Dendritic cell treated with granulocyte-macrophage colony-stimulating factor and Interleukin-4, amounts not matched to agents 40 ng/mL and 50 ng/mL, for 4 days (primary cell): ENCODE measurements at regions not wholly inside any gene's neighbourhood (a gene's known extent, or its start where the extent isn't known, plus 50 kb on each side); places are given as distances from the start of the nearest gene placed in this dataset.
"Not testable (repeated sequence)": the region's sequence is repeated elsewhere in the genome, so short reads cannot be mapped to it uniquely, and the experiment has no call there.

Experiments used
- H3K27ac Mint-ChIP-seq: one replicate; pipeline ENCODE4 v1.8.0; 2022; ENCODE audit warnings: mild to moderate bottlenecking, mixed read lengths
- H3K27me3 Mint-ChIP-seq: one replicate; pipeline ENCODE4 v1.8.0; 2022; ENCODE audit warnings: mild to moderate bottlenecking, mixed read lengths
- H3K36me3 Mint-ChIP-seq: one replicate; pipeline ENCODE4 v1.8.0; 2022; ENCODE audit warnings: low read depth, mixed read lengths
- H3K4me1 Mint-ChIP-seq: one replicate; pipeline ENCODE4 v1.8.0; 2022; ENCODE audit warnings: low read depth, mixed read lengths
- H3K4me3 Mint-ChIP-seq: one replicate; pipeline ENCODE4 v1.8.0; 2022; ENCODE audit warnings: mild to moderate bottlenecking, moderate library complexity, mixed read lengths
- H3K9me3 Mint-ChIP-seq: one replicate; pipeline ENCODE4 v1.8.0; 2022; ENCODE audit warnings: mixed read lengths
- intact Hi-C: fragments of 100-400 bp; cut with micrococcal nuclease; formaldehyde crosslinking; loops from one replicate; pipeline ENCODE4 v1.15.0; 2022

DNA sequence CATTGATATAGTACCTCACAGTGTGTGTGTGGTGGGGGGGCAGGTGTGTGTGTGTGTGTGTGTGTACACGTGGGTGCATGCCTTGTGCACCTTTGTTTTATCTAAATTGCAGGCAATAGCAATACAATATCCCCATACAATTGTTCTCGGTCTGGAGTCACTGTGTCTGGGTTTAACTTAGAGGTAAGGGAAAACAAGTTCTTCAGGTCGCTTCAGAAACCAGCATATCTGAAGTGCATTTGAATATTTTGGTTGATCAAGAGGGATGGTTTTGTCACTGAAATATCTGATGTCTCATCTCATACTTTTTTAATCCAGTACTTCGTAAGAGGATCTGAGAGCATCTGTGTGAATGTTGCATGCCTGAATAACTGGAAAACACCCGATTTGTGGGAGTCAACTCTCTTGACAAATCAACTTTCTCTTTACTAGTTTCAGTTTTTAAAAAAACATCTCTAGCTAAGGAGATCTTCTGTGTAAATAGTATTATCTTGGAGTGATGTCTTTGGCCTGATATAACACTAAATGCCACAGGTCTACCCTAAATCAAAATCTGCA is 206.8 kb upstream of the NR2F2 start:
- H3K4me1 Mint-ChIP-seq: no peaks in the 10 kb centered on the region
- peaks cover 16% of the 10 kb centered on the region for H3K9me3 Mint-ChIP-seq
- intact Hi-C loops: no loop called here
- no peak overlapping the region for H3K27ac Mint-ChIP-seq
- no peaks in the 10 kb centered on the region for H3K27me3 Mint-ChIP-seq
- H3K4me3 Mint-ChIP-seq: no peak overlapping the region
- H3K36me3 Mint-ChIP-seq: no peaks in the 10 kb centered on the region

DNA sequence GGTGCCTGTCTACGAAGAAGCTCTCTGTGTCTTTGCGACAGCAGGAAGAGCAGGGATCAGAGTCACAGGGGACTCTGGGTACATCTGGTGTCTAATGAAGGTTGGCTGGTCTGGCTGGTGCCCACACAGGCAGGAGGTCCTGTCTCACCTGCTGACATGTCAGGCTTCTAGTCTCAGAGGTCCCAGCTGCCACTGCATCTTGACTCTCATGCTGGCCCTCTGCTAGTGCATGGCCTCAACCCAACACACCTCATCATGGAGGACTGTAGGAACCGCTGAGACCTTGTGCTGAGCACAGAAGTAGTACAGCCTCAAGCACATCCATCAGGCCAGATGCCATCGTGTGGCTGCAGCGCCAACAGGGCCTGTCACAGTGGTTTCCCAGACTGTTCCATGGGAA is 206.1 kb upstream of the NR2F2 start:
- Mint-ChIP-seq H3K4me1 (no peaks in the 10 kb centered on the region), H3K36me3 (no peaks in the 10 kb centered on the region), H3K9me3 (peaks cover 16% of the 10 kb centered on the region), H3K4me3 (no peak overlapping the region), H3K27me3 (no peaks in the 10 kb centered on the region), H3K27ac (no peak overlapping the region)
- intact Hi-C loops: no loop called here

DNA sequence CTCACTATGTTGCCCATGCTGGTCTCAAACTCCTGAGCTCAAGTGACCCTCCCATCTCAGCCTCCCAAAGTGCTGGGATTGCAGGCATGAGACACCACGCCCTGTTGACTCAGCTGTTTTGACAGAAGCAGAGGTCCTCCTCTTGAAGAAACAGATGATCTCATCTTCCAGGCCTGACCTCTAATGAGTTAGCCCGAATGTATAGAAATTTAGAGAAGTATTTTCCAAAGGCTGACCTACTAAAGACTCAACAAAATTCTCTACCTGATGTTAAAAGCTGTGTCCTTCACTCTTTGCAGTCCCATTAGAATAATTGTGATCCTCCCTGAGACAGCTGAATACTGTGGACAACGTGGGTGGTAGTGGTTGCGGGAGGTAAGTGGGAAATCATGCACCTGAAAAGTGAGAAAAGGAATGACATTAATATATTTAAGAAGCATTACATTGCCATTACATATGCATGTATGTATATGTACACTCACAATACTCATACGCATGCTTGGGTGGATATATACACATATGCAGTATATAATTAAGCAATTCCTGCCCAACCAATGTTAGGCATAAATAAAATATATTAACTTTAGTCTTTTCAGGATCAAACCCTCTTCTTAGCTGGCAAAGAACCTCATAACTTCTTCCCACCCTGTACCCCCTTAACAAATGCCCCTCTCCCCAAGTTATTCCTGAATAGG is 204.6 kb upstream of the NR2F2 start:
- intact Hi-C loops: no loop called here
- Mint-ChIP-seq H3K36me3 (no peaks in the 10 kb centered on the region), H3K9me3 (peaks cover 16% of the 10 kb centered on the region), H3K4me1 (no peaks in the 10 kb centered on the region), H3K27ac (no peak overlapping the region), H3K27me3 (no peaks in the 10 kb centered on the region), H3K4me3 (no peak overlapping the region)

DNA sequence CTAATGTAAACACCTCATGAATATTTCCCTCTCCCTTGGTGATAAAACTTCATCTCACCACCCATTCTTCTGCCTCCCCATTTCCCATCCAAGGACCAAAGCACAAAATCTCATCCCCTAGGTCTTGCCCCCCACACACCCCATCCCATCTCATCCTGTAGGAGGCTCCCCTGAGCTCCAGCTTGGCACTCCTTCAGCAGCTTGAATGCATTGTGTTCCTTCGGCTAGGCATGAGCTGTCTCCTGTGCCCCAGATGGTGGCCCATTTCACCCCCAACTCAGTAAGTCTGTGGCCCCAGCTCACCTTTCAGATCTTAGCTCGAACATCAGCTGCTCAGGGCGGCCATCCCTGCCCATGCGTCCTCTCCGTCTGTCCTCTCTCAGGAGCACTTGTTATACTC is 203.6 kb upstream of the NR2F2 start:
- H3K36me3 Mint-ChIP-seq: no peaks in the 10 kb centered on the region
- H3K27ac Mint-ChIP-seq: no peak overlapping the region
- no peaks in the 10 kb centered on the region for H3K4me1 Mint-ChIP-seq
- intact Hi-C loops: no loop called here
- peaks cover 16% of the 10 kb centered on the region for H3K9me3 Mint-ChIP-seq
- no peak overlapping the region for H3K4me3 Mint-ChIP-seq
- no peaks in the 10 kb centered on the region for H3K27me3 Mint-ChIP-seq

DNA sequence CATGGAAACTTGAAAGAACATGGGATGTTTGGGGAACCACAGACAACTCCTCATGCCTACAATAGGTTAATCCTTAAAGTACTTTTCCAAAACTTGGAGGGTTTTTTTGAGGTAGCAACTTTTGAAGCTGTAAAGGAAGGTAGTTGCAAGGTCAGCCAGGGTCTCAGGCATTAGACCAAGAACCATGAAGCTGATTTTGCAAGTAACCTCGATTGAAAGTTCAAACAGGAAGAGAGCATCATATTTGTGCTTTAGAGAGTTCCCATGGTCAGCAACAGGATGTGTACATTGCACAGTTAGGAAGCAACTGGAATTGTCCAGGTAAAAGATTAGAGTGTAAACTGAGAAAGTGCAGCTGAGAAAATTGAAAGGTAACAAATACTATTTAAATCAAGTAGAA is 199.8 kb upstream of the NR2F2 start:
- H3K27me3 Mint-ChIP-seq: no peaks in the 10 kb centered on the region
- H3K4me3 Mint-ChIP-seq: no peak overlapping the region
- intact Hi-C loops: no loop called here
- peaks cover 10% of the 10 kb centered on the region for H3K9me3 Mint-ChIP-seq
- H3K36me3 Mint-ChIP-seq: no peaks in the 10 kb centered on the region
- H3K27ac Mint-ChIP-seq: no peak overlapping the region
- H3K4me1 Mint-ChIP-seq: no peaks in the 10 kb centered on the region

DNA sequence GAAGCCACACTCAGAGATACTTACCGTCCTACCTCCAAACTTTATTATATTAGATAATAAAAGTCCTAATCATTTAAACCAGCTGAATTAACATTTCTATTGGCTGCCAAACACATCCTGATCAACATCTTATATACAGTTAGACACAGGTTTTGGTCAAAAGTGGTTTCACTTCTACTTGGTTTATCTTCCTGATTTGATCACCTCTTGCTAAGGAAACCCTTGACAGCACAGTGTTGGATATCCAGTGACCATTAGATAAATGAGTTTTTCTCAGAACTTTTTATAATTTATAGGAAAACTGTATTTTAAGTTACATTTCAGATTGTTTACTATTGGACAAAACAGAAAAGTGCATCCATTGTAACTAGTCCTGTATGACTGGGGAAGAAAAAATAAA is 198.4 kb upstream of the NR2F2 start:
- H3K36me3 Mint-ChIP-seq: no peaks in the 10 kb centered on the region
- H3K4me1 Mint-ChIP-seq: no peaks in the 10 kb centered on the region
- H3K9me3 Mint-ChIP-seq: peaks cover 15% of the 10 kb centered on the region
- H3K27ac Mint-ChIP-seq: no peak overlapping the region
- intact Hi-C loops: no loop called here
- no peaks in the 10 kb centered on the region for H3K27me3 Mint-ChIP-seq
- H3K4me3 Mint-ChIP-seq: no peak overlapping the region

DNA sequence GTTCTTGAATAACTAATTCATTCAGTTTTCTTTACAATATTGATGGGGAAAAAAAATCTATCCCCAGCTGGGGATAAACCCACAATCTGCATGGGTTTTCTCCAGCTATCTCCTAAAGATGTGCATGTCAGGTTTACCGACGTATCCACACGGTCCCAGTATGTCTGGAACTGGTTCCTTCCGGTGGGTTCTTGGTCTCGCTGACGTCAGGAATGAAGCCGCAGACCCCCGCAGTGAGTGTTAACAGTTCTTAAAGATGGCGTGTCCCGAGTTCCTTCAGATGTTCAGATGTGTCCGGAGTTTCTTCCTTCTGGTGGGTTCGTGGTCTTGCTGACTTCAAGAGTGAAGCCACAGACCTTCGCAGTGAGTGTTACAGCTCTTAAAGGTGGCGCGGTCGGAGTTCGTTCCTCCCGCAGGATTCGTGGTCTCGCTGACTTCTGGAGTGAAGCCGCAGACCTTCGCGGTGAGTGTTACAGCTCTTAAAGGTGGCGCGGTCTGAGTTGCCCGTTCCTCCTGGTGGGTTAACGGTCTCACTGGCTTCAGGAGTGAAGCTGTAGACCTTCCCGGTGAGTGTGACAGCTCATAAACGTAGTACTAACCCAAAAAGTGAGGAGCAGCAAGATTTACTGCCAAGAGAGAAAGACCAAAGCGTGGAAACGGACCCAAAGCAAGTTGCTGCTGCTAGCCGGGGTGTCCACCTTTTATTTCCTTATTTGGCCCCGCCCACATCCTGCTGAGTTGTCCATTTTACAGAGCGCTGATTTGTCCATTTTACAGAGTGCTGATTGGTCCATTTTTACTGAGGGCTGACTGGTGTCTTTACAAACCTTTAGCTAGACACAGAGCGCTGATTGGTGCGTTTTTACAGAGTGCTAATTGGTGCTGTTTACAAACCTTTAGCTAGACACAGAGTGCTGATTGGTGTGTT is 195.1 kb upstream of the NR2F2 start:
- intact Hi-C loops: no loop called here

DNA sequence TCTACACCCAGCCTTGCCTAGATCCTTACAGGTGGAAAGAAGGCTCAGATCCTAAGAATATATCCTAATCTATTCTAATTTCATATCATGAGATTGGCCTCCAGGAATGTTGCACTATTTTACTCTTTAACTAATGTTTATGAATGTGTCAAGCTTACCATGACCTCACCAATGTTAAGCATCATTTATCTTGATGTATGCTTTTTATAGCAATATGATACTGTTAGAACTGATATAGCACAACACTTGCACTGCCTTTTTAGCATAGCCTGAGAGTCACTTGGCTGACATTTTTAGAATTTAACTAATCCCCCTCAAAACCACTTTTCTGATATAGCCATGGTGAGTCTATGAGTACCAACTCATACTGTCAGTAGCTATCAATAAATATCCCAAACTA is 191.5 kb upstream of the NR2F2 start:
- Mint-ChIP-seq H3K9me3 (peaks cover 45% of the 10 kb centered on the region), H3K4me1 (no peaks in the 10 kb centered on the region), H3K27ac (no peak overlapping the region), H3K27me3 (no peaks in the 10 kb centered on the region), H3K4me3 (no peak overlapping the region), H3K36me3 (no peaks in the 10 kb centered on the region)
- intact Hi-C loops: no loop called here

More for the DNA sequence above, 195.1 kb upstream of the NR2F2 start:
- Mint-ChIP-seq H3K9me3 (peaks cover 31% of the 10 kb centered on the region), H3K4me3 (no peak overlapping the region), H3K27ac (no peak overlapping the region), H3K36me3 (no peaks in the 10 kb centered on the region), H3K4me1 (no peaks in the 10 kb centered on the region), H3K27me3 (no peaks in the 10 kb centered on the region)

DNA sequence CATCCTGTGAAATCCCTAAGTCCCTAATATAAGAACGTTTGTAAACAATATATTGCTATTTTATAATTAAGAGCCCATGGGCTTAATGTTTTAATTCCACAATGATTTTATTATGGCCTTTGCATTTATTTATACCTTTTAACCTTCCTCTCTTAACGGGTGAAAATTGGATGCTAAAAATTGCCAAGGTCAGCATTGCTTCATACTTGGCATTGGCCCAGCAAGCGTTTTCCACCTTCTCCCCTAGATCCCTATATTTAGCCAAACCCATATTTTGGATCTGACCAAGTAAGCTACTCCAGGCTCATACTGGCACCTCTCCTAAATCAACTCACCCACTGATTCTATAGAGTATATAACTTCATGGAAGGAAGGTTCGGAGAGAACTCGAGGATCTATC is 188.0 kb upstream of the NR2F2 start:
- H3K27ac Mint-ChIP-seq: no peak overlapping the region
- H3K27me3 Mint-ChIP-seq: no peaks in the 10 kb centered on the region
- peaks cover 26% of the 10 kb centered on the region for H3K9me3 Mint-ChIP-seq
- H3K4me1 Mint-ChIP-seq: no peaks in the 10 kb centered on the region
- H3K36me3 Mint-ChIP-seq: no peaks in the 10 kb centered on the region
- H3K4me3 Mint-ChIP-seq: no peak overlapping the region
- intact Hi-C loops: no loop called here

DNA sequence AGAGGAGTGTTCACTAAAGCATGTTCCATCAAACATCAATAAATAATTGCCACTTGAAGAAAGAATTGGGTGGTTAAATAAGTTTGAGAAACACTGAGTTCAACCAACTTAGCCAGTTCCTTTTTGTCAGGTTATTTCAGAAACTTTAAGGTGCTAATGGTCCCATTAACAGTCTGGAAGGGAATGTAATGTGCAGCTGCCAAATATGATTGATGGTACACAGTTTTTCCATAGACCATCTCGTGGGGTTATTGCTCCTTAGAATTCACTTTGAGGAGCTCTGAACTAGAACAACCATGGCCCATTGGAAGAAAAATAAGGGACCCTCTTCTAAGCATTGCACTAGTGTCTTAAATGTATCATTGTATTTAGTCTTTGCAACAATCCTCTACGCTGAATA is 185.8 kb upstream of the NR2F2 start:
- Mint-ChIP-seq H3K9me3 (peaks cover 17% of the 10 kb centered on the region), H3K27ac (no peak overlapping the region), H3K4me3 (no peak overlapping the region), H3K27me3 (no peaks in the 10 kb centered on the region), H3K4me1 (no peaks in the 10 kb centered on the region), H3K36me3 (no peaks in the 10 kb centered on the region)
- intact Hi-C loops: no loop called here

DNA sequence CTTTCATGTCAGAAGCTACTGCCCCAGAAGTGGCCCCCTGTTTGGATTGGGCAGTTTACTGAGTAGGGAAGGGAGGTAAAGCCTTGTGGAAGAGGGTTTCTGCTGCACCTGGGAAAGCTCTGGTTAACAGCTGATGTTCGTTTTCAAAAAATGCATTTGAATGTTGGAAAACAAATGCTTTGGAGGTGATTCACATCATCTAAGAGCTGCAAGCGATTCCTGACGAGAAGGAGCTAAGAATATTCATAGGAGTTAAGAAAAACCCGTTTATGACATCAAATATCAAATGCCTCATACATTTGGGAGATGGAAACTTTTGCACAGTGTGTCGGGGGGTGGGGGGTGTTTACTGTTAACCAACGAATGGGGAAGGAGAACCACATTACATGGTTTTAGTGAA is 183.8 kb upstream of the NR2F2 start:
- intact Hi-C loops: no loop called here

DNA sequence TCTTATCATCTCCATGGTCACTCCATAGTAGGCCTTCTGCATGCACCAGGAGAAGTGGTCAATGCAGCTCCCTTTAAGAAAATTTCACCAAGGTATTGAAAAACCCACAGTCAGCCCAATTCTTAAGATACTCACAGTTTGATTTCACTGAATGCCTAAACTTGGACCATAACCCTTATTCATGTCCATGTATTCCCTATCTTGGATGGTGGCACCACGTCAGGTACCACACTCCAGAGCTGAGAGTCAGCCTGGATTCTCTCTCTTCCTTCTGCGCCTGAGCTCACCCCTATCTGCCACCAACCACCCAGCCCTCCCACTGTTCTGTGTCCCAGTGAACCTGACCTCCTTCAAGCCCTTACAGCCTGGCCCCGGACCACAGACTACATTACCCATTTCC is 183.2 kb upstream of the NR2F2 start:
- Mint-ChIP-seq H3K4me1 (no peaks in the 10 kb centered on the region), H3K36me3 (no peaks in the 10 kb centered on the region), H3K27ac (no peak overlapping the region), H3K9me3 (no peaks in the 10 kb centered on the region), H3K4me3 (no peak overlapping the region), H3K27me3 (no peaks in the 10 kb centered on the region)
- intact Hi-C loops: no loop called here

More for the DNA sequence above, 183.8 kb upstream of the NR2F2 start:
- H3K27ac Mint-ChIP-seq: no peak overlapping the region
- peaks cover 1% of the 10 kb centered on the region for H3K9me3 Mint-ChIP-seq
- no peak overlapping the region for H3K4me3 Mint-ChIP-seq
- no peaks in the 10 kb centered on the region for H3K36me3 Mint-ChIP-seq
- no peaks in the 10 kb centered on the region for H3K4me1 Mint-ChIP-seq
- no peaks in the 10 kb centered on the region for H3K27me3 Mint-ChIP-seq

DNA sequence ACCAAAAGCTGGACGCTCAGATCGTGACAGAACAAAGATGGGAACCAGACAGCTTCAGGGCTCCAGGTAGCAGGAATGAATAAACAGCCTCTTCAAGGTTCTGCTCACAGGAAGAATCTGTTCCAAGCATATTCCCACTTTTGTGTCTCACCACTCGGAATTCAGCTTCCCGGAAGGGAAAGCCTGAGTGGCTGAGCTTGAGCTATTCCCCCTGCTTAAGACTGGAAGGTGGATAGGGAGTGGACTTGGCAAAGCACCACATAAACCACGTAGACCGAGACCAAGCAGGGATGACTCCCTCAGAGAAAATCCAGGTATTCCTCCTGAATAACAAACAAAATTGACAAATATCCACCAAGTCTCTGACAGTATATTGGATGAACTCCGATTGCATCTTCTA is 180.2 kb upstream of the NR2F2 start:
- Mint-ChIP-seq H3K9me3 (no peaks in the 10 kb centered on the region), H3K27me3 (no peaks in the 10 kb centered on the region), H3K4me3 (no peak overlapping the region), H3K4me1 (no peaks in the 10 kb centered on the region), H3K27ac (no peak overlapping the region), H3K36me3 (no peaks in the 10 kb centered on the region)
- intact Hi-C loops: no loop called here

DNA sequence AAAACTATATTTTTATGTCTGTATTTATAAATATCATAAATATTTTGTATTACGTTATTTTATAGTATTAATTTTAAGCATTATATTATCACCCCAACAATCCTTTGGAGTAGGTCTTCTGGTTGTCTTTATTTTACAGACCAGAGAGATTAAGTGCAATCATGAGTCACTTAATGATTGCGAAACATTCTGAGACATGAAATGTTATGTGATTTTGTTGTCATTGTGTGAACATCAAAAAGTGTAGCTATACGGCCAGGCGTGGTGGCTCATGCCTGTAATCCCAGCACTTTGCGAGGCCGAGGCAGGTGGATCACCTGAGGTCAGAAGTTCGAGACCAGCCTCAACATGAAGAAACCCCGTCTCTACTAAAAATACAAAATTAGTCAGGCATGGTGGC is 178.8 kb upstream of the NR2F2 start:
- H3K27me3 Mint-ChIP-seq, H3K4me3 Mint-ChIP-seq, H3K36me3 Mint-ChIP-seq, H3K4me1 Mint-ChIP-seq, H3K27ac Mint-ChIP-seq, H3K9me3 Mint-ChIP-seq, intact Hi-C loops: not testable (repeated sequence)
